Transverse colon (tissue), 4 donors: ENCODE measurements at regions not wholly inside any gene's neighbourhood (a gene's known extent, or its start where the extent isn't known, plus 50 kb on each side); places are given as distances from the start of the nearest gene placed in this dataset.

ENCODE experiments used
- DNase-seq: peaks from one replicate; pipeline ENCODE4 v3.0.0-alpha.2; 2019
- H3K27ac ChIP-seq, 4 donors: fragments of 200-600 bp; sonication (generic); 2 replicates each; pipeline ENCODE4 v1.5.1; 2016 to 2018; ENCODE audit warnings: inconsistent platforms in 4 of 4
- H3K27me3 ChIP-seq: fragments of 200-600 bp; sonication (generic); 2 replicates; pipeline ENCODE4 v1.5.1; 2017; ENCODE audit warnings: inconsistent platforms
- H3K36me3 ChIP-seq, 4 donors: fragments of 200-600 bp; sonication (generic); 2 replicates each; pipeline ENCODE4 v1.5.1; 2017 to 2019; ENCODE audit warnings: inconsistent platforms in 4 of 4
- H3K4me1 ChIP-seq, 4 donors: fragments of 200-600 bp; sonication (generic); 2 replicates each; pipeline ENCODE4 v1.5.1; 2017 to 2020; ENCODE audit warnings: inconsistent platforms in 4 of 4
- H3K4me3 ChIP-seq, 4 donors: fragments of 200-600 bp; sonication (generic); 1 replicate in 1 of 4; 2 replicates in 3 of 4; pipeline versions ENCODE4 v1.5.1 to v1.6.1; 2017 to 2019; ENCODE audit warnings: inconsistent platforms in 4 of 4
- H3K9me3 ChIP-seq, 2 donors: fragments of 200-600 bp; sonication (generic); 2 replicates each; pipeline ENCODE4 v1.5.1; 2017 to 2019; ENCODE audit warnings: inconsistent platforms in 2 of 2
- CTCF ChIP-seq, 5 experiments: fragments of 200-600 bp in 3 of 5; fragments of 450-650 bp in 2 of 5; sonication (generic) in 3 of 5; IDR thresholded peaks; 1 replicate in 2 of 5; 2 replicates in 3 of 5; pipeline ENCODE4 v1.5.1; 2016 to 2017; ENCODE audit warnings: antibody characterized with exemption in 5 of 5, inconsistent platforms in 3 of 5, mild to moderate bottlenecking in 2 of 5, moderate library complexity in 1 of 5
- EP300 ChIP-seq: sonication (generic); formaldehyde crosslinking; IDR thresholded peaks from one replicate; pipeline ENCODE4 v1.6.1; 2017; ENCODE audit warnings: antibody characterized with exemption, low read depth
- POLR2A ChIP-seq: fragments of 450-650 bp; IDR thresholded peaks from one replicate; pipeline ENCODE4 v1.6.1; 2016; ENCODE audit warnings: antibody characterized with exemption, mild to moderate bottlenecking, moderate library complexity
- POLR2AphosphoS5 ChIP-seq, 3 donors: sonication (generic); formaldehyde crosslinking; IDR thresholded peaks; one replicate each; pipeline ENCODE4 v1.6.1; 2016; ENCODE audit warnings: antibody characterized with exemption in 3 of 3
- WGBS, 2 donors: methylation state at CpG; one replicate each; pipeline ENCODE4 v1.1.5; 2018; ENCODE audit warnings: low coverage in 1 of 2; 5-methylcytosine and 5-hydroxymethylcytosine counted together
- in situ Hi-C, 4 donors: fragments of 200-750 bp; cut with MboI; loops; one replicate each; pipeline versions ENCODE4 v1.15.0 to v1.15.1; 2017; ENCODE audit warnings: low sequenced_read_pairs in 3 of 4, low pct_ligation_motif_present in 1 of 4, low pct_unique_long_range_greater_than_20kb in 1 of 4
- intact Hi-C: fragments of 100-400 bp; cut with DNase I; formaldehyde crosslinking; loops from one replicate; pipeline ENCODE4 v1.15.1; 2023; ENCODE audit warnings: low total_unique reads

- no peak for TF ChIP-seq POLR2AphosphoS5 (IDR thresholded peaks at IDR 0.05)
- no peak for TF ChIP-seq CTCF (IDR thresholded peaks at IDR 0.05)
- TF ChIP-seq POLR2A = no peak
- TF ChIP-seq EP300 = no peak
- H3K4me3 ChIP-seq = no peak overlapping the region
- intact Hi-C loops (no loop called here), in situ Hi-C loops (no loop called here)
- no peak for DNase-seq
- no peaks in the 10 kb centered on the region for H3K36me3 ChIP-seq
- H3K4me1 ChIP-seq = peaks cover 11 to 43% (median 31%) of the 10 kb centered on the region in 4 donors
- H3K9me3 ChIP-seq = no peaks in the 10 kb centered on the region
- no peak overlapping the region for H3K27ac ChIP-seq
- WGBS, 2 donors = 70 to 83% methylated on average over 3 to 7 of the region's 7 CpGs
- H3K27me3 ChIP-seq = no peaks in the 10 kb centered on the region
Measured at GRCh38 chr3:177333533-177334520, 136.5 kb upstream of the TBL1XR1 start.

- no peaks in the 10 kb centered on the region for H3K27me3 ChIP-seq
- no peak overlapping the region for H3K27ac ChIP-seq
- H3K36me3 ChIP-seq = no peaks in the 10 kb centered on the region
- peaks cover 11 to 52% (median 39%) of the 10 kb centered on the region in 4 donors for H3K4me1 ChIP-seq
- WGBS, 2 donors = 97 to 98% methylated on average over 5 of the region's 5 CpGs
- no peaks in the 10 kb centered on the region for H3K9me3 ChIP-seq
- no peak overlapping the region for H3K4me3 ChIP-seq
- intact Hi-C loops (no loop called here), in situ Hi-C loops (no loop called here)
- DNase-seq = no peak
- no peak for TF ChIP-seq POLR2A
Measured at GRCh38 chr3:177334803-177335202, 137.5 kb upstream of the TBL1XR1 start.

GRCh38 chr3:177335728-177336127, 138.4 kb upstream of the TBL1XR1 start:
- H3K27ac ChIP-seq = peak overlapping the region; percentile 73 to 84 (median 77)
- no peak for DNase-seq

GRCh38 chr3:177336873-177337450, 139.7 kb upstream of the TBL1XR1 start:
- 79 to 92% methylated on average over 4 to 5 of the region's 5 CpGs for WGBS, 2 donors
- intact Hi-C loops (no loop called here), in situ Hi-C loops (no loop called here)
- H3K27ac ChIP-seq = peak overlapping the region; percentile 73 to 84 (median 78)
- no peak overlapping the region for H3K4me3 ChIP-seq
- H3K27me3 ChIP-seq = no peaks in the 10 kb centered on the region
- H3K4me1 ChIP-seq = peaks cover 11 to 65% (median 44%) of the 10 kb centered on the region in 4 donors
- no peaks in the 10 kb centered on the region for H3K9me3 ChIP-seq
- TF ChIP-seq POLR2AphosphoS5 (IDR thresholded peaks at IDR 0.05) (no peak), CTCF (IDR thresholded peaks at IDR 0.05) (no peak), EP300 (no peak), POLR2A (no peak)
- H3K36me3 ChIP-seq = no peaks in the 10 kb centered on the region
- DNase-seq = no peak

More at GRCh38 chr3:177335728-177336127, 138.4 kb upstream of the TBL1XR1 start:
- WGBS, 2 donors = 50 to 57% methylated on average over 3 of the region's 3 CpGs
- Histone ChIP-seq H3K9me3 (no peaks in the 10 kb centered on the region), H3K4me1 (peaks cover 11 to 60% (median 42%) of the 10 kb centered on the region in 4 donors), H3K27me3 (no peaks in the 10 kb centered on the region), H3K4me3 (no peak overlapping the region), H3K36me3 (no peaks in the 10 kb centered on the region)
- intact Hi-C loops = no loop called here
- TF ChIP-seq EP300 (no peak), POLR2AphosphoS5 (IDR thresholded peaks at IDR 0.05) (peak in 2 of 3 donors; percentile 33 to 52)
- in situ Hi-C loops = no loop called here
